Neural progenitor cell (in vitro differentiated cells): ENCODE measurements at regions not wholly inside any gene's neighbourhood (a gene's known extent, or its start where the extent isn't known, plus 50 kb on each side); places are given as distances from the start of the nearest gene placed in this dataset.

Source experiments
- DNase-seq: peaks from one replicate; pipeline ENCODE4 v3.0.0-alpha.2; 2016; ENCODE audit warnings: low spot score
- H2AFZ ChIP-seq: fragments of 200-600 bp; sonication (generic); replicated peaks from 2 replicates; pipeline ENCODE4 v1.6.1; 2016; ENCODE audit warnings: antibody characterized with exemption
- H3F3A ChIP-seq: fragments of 200-600 bp; sonication (generic); 2 replicates; pipeline ENCODE4 v1.6.1; 2016; ENCODE audit warnings: antibody characterized with exemption, low read depth
- H3K27ac ChIP-seq: fragments of 200-600 bp; sonication (generic); 2 replicates; pipeline ENCODE4 v1.5.1; 2016; ENCODE audit warnings: mild to moderate bottlenecking
- H3K27me3 ChIP-seq: fragments of 200-600 bp; sonication (generic); 2 replicates; pipeline ENCODE4 v1.6.1; 2016; ENCODE audit warnings: mild to moderate bottlenecking, moderate library complexity
- H3K36me3 ChIP-seq: fragments of 200-600 bp; sonication (generic); 2 replicates; pipeline ENCODE4 v1.5.1; 2016
- H3K4me1 ChIP-seq: fragments of 200-600 bp; sonication (generic); 2 replicates; pipeline ENCODE4 v1.6.1; 2016; ENCODE audit warnings: mixed run types
- H3K4me2 ChIP-seq: fragments of 200-600 bp; sonication (generic); 2 replicates; pipeline ENCODE4 v1.6.1; 2016
- H3K4me3 ChIP-seq: fragments of 200-600 bp; sonication (generic); 2 replicates; pipeline ENCODE4 v1.5.1; 2016
- H3K79me2 ChIP-seq: fragments of 200-600 bp; sonication (generic); 2 replicates; pipeline ENCODE4 v1.6.1; 2016; ENCODE audit warnings: low read depth
- H3K9ac ChIP-seq: fragments of 200-600 bp; sonication (generic); 2 replicates; pipeline ENCODE4 v1.6.1; 2016
- H3K9me3 ChIP-seq: fragments of 200-600 bp; sonication (generic); 2 replicates; pipeline ENCODE4 v1.5.1; 2016; ENCODE audit warnings: low read depth
- H4K20me1 ChIP-seq: fragments of 200-600 bp; sonication (generic); 2 replicates; pipeline ENCODE4 v1.6.1; 2016; ENCODE audit warnings: low read depth
- H3K27ac Mint-ChIP-seq: 3 replicates; pipeline ENCODE4 v1.8.0; 2021; ENCODE audit warnings: mixed read lengths
- H3K27me3 Mint-ChIP-seq: 2 replicates; pipeline ENCODE4 v1.8.0; 2022; ENCODE audit warnings: low read depth, mild to moderate bottlenecking, inconsistent platforms, moderate library complexity, mixed read lengths; ENCODE audit not compliant: insufficient read depth
- H3K36me3 Mint-ChIP-seq: 3 replicates; pipeline ENCODE4 v1.8.0; 2021; ENCODE audit warnings: mixed read lengths
- H3K4me1 Mint-ChIP-seq: 3 replicates; pipeline ENCODE4 v1.8.0; 2021; ENCODE audit warnings: mixed read lengths
- H3K4me3 Mint-ChIP-seq: 3 replicates; pipeline ENCODE4 v1.8.0; 2021; ENCODE audit warnings: mild to moderate bottlenecking, moderate library complexity, mixed read lengths
- H3K9me3 Mint-ChIP-seq: 3 replicates; pipeline ENCODE4 v1.8.0; 2020; ENCODE audit warnings: mixed read lengths
- EZH2 ChIP-seq: fragments of 200-600 bp; sonication (generic); IDR thresholded peaks from 2 replicates; pipeline ENCODE4 v1.6.1; 2017; ENCODE audit warnings: antibody characterized with exemption, mild to moderate bottlenecking, moderate library complexity
- EZH2phosphoT487 ChIP-seq: fragments of 200-600 bp; sonication (generic); IDR thresholded peaks from 2 replicates; pipeline ENCODE4 v1.6.1; 2017; ENCODE audit warnings: antibody characterized with exemption
- TF ChIP-seq, protein P1 (sequence below): fragments of 200-600 bp; sonication (generic); IDR thresholded peaks from 2 replicates; pipeline ENCODE4 v1.5.1; 2017; ENCODE audit warnings: antibody characterized with exemption, mild to moderate bottlenecking

DNA sequence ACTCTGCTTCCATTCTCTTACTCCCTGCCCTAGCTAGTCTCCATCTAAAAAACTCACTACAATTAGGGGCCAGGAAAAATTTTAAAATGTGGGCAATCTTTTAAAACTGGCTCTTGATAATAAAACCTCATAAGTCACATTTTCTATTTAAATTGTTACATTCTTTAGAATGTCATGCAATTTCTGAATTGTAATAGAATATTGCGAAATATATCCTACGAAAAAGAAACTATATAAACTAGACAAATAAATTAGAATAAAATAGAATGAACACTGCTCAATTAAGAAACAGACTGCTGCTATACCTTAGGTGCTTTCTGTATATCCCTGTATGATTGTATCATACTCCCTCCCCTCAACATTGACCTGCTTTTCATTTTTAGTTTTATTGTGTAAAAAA, 826.0 kb downstream of the IGSF11 start:
- no peak overlapping the region for H3K27ac Mint-ChIP-seq

DNA sequence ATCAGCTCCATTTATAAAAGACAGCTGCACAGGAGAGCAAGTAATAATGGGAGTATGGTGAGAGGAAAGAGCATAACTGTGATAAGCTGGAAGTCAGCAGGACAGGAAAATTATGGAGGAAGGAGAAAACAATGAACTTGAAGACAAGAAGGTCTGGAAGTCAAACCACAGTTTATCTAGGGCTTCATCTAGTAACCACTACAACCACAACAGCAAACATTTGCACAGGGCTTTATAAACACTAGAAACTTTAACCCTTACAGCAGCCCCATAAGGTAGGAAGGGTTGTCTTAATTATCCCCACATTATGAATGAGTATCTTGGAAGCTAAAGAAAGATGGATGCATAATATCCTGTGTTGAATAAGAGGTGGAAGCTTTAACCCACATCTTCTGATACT, 820.8 kb downstream of the IGSF11 start:
- Histone ChIP-seq H4K20me1 (no peaks in the 10 kb centered on the region), H3K27ac (no peak overlapping the region), H3F3A (no peaks in the 10 kb centered on the region), H3K36me3 (no peaks in the 10 kb centered on the region), H2AFZ (no peak overlapping the region), H3K4me3 (no peak overlapping the region), H3K27me3 (no peaks in the 10 kb centered on the region), H3K9ac (no peak overlapping the region), H3K4me1 (no peaks in the 10 kb centered on the region), H3K4me2 (no peak overlapping the region), H3K79me2 (no peaks in the 10 kb centered on the region), H3K9me3 (no peaks in the 10 kb centered on the region)
- Mint-ChIP-seq H3K4me3 (no peak overlapping the region), H3K27ac (no peak overlapping the region), H3K9me3 (no peaks in the 10 kb centered on the region), H3K36me3 (no peaks in the 10 kb centered on the region), H3K4me1 (no peaks in the 10 kb centered on the region), H3K27me3 (peaks cover 3% of the 10 kb centered on the region)
- no peak for DNase-seq
- TF ChIP-seq, protein P1, sequence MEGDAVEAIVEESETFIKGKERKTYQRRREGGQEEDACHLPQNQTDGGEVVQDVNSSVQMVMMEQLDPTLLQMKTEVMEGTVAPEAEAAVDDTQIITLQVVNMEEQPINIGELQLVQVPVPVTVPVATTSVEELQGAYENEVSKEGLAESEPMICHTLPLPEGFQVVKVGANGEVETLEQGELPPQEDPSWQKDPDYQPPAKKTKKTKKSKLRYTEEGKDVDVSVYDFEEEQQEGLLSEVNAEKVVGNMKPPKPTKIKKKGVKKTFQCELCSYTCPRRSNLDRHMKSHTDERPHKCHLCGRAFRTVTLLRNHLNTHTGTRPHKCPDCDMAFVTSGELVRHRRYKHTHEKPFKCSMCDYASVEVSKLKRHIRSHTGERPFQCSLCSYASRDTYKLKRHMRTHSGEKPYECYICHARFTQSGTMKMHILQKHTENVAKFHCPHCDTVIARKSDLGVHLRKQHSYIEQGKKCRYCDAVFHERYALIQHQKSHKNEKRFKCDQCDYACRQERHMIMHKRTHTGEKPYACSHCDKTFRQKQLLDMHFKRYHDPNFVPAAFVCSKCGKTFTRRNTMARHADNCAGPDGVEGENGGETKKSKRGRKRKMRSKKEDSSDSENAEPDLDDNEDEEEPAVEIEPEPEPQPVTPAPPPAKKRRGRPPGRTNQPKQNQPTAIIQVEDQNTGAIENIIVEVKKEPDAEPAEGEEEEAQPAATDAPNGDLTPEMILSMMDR, result no peak
- TF ChIP-seq EZH2 (no peak), EZH2phosphoT487 (no peak)

More for the DNA sequence above, 826.0 kb downstream of the IGSF11 start:
- no peak overlapping the region for H2AFZ ChIP-seq
- no peaks in the 10 kb centered on the region for H3F3A ChIP-seq
- no peak overlapping the region for H3K4me3 Mint-ChIP-seq
- no peaks in the 10 kb centered on the region for H3K27me3 ChIP-seq
- H3K4me1 Mint-ChIP-seq, result no peaks in the 10 kb centered on the region
- TF ChIP-seq EZH2phosphoT487 (no peak), EZH2 (no peak)
- TF ChIP-seq, protein P1, result no peak
- H3K4me1 ChIP-seq, result no peaks in the 10 kb centered on the region
- H3K79me2 ChIP-seq, result no peaks in the 10 kb centered on the region
- no peak overlapping the region for H3K27ac ChIP-seq
- H3K4me3 ChIP-seq, result no peak overlapping the region
- no peaks in the 10 kb centered on the region for H4K20me1 ChIP-seq
- peaks cover under 1% of the 10 kb centered on the region for H3K9me3 Mint-ChIP-seq
- H3K9me3 ChIP-seq, result no peaks in the 10 kb centered on the region
- no peaks in the 10 kb centered on the region for H3K36me3 ChIP-seq
- no peak overlapping the region for H3K9ac ChIP-seq
- no peak overlapping the region for H3K4me2 ChIP-seq
- DNase-seq, result no peak
- H3K36me3 Mint-ChIP-seq, result no peaks in the 10 kb centered on the region
- H3K27me3 Mint-ChIP-seq, result no peaks in the 10 kb centered on the region

DNA sequence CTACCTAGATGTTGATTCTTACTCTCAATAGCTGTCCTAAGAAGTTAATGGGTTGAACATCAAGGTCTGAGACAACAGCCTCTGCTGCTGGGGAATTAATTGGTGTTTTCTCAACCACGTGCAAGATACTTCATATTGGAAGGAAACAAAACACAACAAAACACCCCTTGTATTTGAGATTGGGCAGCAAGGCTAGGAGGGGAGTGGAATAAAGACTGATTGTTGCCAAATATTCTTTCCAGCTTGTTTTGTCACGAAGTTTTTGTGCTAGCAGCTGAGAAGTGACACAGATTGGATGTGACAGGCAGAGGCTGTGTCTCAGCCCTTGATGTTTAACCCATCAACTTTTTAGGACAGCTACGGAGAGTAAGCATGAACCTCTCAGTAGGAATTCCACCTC, 808.4 kb downstream of the IGSF11 start:
- no peaks in the 10 kb centered on the region for H3K4me1 Mint-ChIP-seq
- no peak overlapping the region for H3K27ac ChIP-seq
- no peaks in the 10 kb centered on the region for H3K9me3 ChIP-seq
- H2AFZ ChIP-seq, result no peak overlapping the region
- H3K4me3 Mint-ChIP-seq, result no peak overlapping the region
- no peak overlapping the region for H3K9ac ChIP-seq
- TF ChIP-seq EZH2phosphoT487, result no peak
- TF ChIP-seq EZH2, result no peak
- TF ChIP-seq, protein P1, result no peak
- no peaks in the 10 kb centered on the region for H3K36me3 Mint-ChIP-seq
- H3K79me2 ChIP-seq, result no peaks in the 10 kb centered on the region
- peaks cover 5% of the 10 kb centered on the region for H3K9me3 Mint-ChIP-seq
- H3K27me3 ChIP-seq, result no peaks in the 10 kb centered on the region
- no peak overlapping the region for H3K27ac Mint-ChIP-seq
- peaks cover 2% of the 10 kb centered on the region for H3K27me3 Mint-ChIP-seq
- no peaks in the 10 kb centered on the region for H3K36me3 ChIP-seq
- no peaks in the 10 kb centered on the region for H3F3A ChIP-seq
- no peak overlapping the region for H3K4me3 ChIP-seq
- no peaks in the 10 kb centered on the region for H3K4me1 ChIP-seq
- DNase-seq, result no peak
- H3K4me2 ChIP-seq, result no peak overlapping the region
- no peaks in the 10 kb centered on the region for H4K20me1 ChIP-seq

DNA sequence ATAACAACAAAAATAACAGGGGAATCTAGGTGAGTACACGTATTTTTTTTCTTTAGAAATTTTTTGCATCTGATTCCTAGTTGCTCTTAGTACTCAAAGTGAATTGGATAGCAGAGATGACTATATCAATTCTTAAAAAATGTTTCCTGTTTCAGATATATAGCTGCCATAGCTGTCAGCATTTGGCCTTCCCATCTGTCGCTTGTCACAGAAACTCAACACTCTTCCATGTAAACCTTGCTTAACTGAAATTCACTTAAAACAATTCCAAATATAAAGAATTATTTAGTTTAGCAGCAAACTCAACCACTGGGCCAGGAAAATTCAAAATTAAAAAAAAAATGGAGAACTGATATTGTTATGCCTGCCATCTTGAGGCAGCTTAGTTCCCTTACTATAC, 807.5 kb downstream of the IGSF11 start:
- H3K4me2 ChIP-seq, result no peak overlapping the region
- no peaks in the 10 kb centered on the region for H3K79me2 ChIP-seq
- H4K20me1 ChIP-seq, result no peaks in the 10 kb centered on the region
- H3K27ac ChIP-seq, result no peak overlapping the region
- H3K9ac ChIP-seq, result no peak overlapping the region
- no peaks in the 10 kb centered on the region for H3K36me3 ChIP-seq
- TF ChIP-seq EZH2, result no peak
- no peak for TF ChIP-seq EZH2phosphoT487
- TF ChIP-seq, protein P1, result no peak
- DNase-seq, result no peak
- H3F3A ChIP-seq, result no peaks in the 10 kb centered on the region
- H3K4me1 ChIP-seq, result no peaks in the 10 kb centered on the region
- no peak overlapping the region for H2AFZ ChIP-seq
- H3K9me3 Mint-ChIP-seq, result no peaks in the 10 kb centered on the region
- no peaks in the 10 kb centered on the region for H3K4me1 Mint-ChIP-seq
- H3K9me3 ChIP-seq, result no peaks in the 10 kb centered on the region
- no peak overlapping the region for H3K4me3 Mint-ChIP-seq
- no peak overlapping the region for H3K27ac Mint-ChIP-seq
- no peak overlapping the region for H3K4me3 ChIP-seq
- no peaks in the 10 kb centered on the region for H3K27me3 Mint-ChIP-seq
- H3K36me3 Mint-ChIP-seq, result no peaks in the 10 kb centered on the region
- no peaks in the 10 kb centered on the region for H3K27me3 ChIP-seq
